PC-3 (cell line): ENCODE measurements at regions not wholly inside any gene's neighbourhood (a gene's known extent, or its start where the extent isn't known, plus 50 kb on each side); places are given as distances from the start of the nearest gene placed in this dataset.

Source experiments
- EZH2phosphoT487 ChIP-seq: fragments of 300-600 bp; sonication (generic); IDR thresholded peaks from 2 replicates; pipeline ENCODE4 v1.6.1; 2018; ENCODE audit warnings: mild to moderate bottlenecking, antibody characterized with exemption, low read length, borderline replicate concordance
- TF ChIP-seq, protein P1 (sequence below): fragments of 300-600 bp; sonication (generic); conservative IDR thresholded peaks from 2 replicates; pipeline ENCODE4 v1.5.1; 2017; ENCODE audit warnings: antibody characterized with exemption, low read depth, mild to moderate bottlenecking, low read length

DNA sequence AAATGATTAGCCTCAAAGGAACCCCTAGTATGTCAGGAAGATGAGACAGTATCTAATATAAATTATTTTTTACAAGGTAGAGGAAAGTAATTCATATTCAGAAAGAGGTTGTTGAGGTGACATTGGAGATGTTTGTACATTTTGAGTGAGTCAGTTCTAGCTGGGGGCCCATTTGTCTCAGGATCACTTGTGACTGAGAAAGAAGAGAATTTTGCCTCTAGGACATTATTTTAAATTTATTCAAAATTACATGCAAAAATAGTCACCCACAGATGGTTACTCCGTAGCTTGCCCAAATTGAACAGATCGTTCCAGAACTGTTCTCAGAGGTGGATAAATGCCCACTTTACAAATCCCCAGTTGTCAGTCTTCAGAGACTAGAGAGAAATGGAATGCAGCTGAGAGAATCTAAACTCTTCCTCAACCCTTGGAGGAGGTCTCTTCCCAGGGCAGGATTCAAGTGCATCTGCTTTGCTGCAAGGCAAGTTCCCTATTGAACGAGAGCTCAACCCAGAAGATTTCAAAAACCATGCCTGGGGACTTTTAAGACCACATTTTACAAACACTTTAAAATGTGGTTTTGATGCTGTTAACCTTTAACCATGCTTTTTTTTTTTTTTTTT, 987.8 kb upstream of the ADAMTS5 start:
- TF ChIP-seq, protein P1, sequence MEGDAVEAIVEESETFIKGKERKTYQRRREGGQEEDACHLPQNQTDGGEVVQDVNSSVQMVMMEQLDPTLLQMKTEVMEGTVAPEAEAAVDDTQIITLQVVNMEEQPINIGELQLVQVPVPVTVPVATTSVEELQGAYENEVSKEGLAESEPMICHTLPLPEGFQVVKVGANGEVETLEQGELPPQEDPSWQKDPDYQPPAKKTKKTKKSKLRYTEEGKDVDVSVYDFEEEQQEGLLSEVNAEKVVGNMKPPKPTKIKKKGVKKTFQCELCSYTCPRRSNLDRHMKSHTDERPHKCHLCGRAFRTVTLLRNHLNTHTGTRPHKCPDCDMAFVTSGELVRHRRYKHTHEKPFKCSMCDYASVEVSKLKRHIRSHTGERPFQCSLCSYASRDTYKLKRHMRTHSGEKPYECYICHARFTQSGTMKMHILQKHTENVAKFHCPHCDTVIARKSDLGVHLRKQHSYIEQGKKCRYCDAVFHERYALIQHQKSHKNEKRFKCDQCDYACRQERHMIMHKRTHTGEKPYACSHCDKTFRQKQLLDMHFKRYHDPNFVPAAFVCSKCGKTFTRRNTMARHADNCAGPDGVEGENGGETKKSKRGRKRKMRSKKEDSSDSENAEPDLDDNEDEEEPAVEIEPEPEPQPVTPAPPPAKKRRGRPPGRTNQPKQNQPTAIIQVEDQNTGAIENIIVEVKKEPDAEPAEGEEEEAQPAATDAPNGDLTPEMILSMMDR, result no peak
- no peak for TF ChIP-seq EZH2phosphoT487
